SW 1271 (cell line): ENCODE measurements at regions not wholly inside any gene's neighbourhood (a gene's known extent, or its start where the extent isn't known, plus 50 kb on each side); places are given as distances from the start of the nearest gene placed in this dataset.
"Not testable (repeated sequence)": the region's sequence is repeated elsewhere in the genome, so short reads cannot be mapped to it uniquely, and the experiment has no call there.

Source experiments
- DNase-seq, 2 experiments: peaks; one replicate each; lab custom pipeline; 2025; lab: John Stamatoyannopoulos, UW

GRCh38 chr11:25319127-25319526, 822.3 kb downstream of the LUZP2 start:
- no peak for DNase-seq

- DNase-seq = no peak
These were observed 830.8 kb downstream of the LUZP2 start for GRCh38 chr11:25327656-25328055.

- no peak for DNase-seq
These were observed 842.4 kb downstream of the LUZP2 start for GRCh38 chr11:25339281-25339680.

GRCh38 chr11:25349537-25349936, 852.7 kb downstream of the LUZP2 start:
- DNase-seq = no peak

GRCh38 chr11:25350899-25351803, 854.3 kb downstream of the LUZP2 start:
- DNase-seq = no peak

- DNase-seq = no peak
These were observed 860.3 kb downstream of the LUZP2 start for GRCh38 chr11:25357133-25357532.

- DNase-seq = no peak
These were observed 880.6 kb downstream of the LUZP2 start for GRCh38 chr11:25377466-25377865.

GRCh38 chr11:25396847-25397246, 900.0 kb downstream of the LUZP2 start:
- DNase-seq = no peak

- no peak for DNase-seq
These were observed 911.3 kb downstream of the LUZP2 start for GRCh38 chr11:25408146-25408545.

- DNase-seq = no peak
These were observed 916.1 kb upstream of the ANO3 start for GRCh38 chr11:25415793-25416192.

GRCh38 chr11:25423436-25424199, 908.3 kb upstream of the ANO3 start:
- DNase-seq = no peak

GRCh38 chr11:25432376-25432775, 899.6 kb upstream of the ANO3 start:
- no peak for DNase-seq

GRCh38 chr11:25435197-25435596, 896.7 kb upstream of the ANO3 start:
- no peak for DNase-seq

- DNase-seq = no peak
These were observed 895.6 kb upstream of the ANO3 start for GRCh38 chr11:25436326-25436725.

- DNase-seq = no peak
These were observed 890.5 kb upstream of the ANO3 start for GRCh38 chr11:25441421-25441820.

- no peak for DNase-seq
These were observed 882.8 kb upstream of the ANO3 start for GRCh38 chr11:25449091-25449490.

GRCh38 chr11:25453471-25453870, 878.5 kb upstream of the ANO3 start:
- no peak for DNase-seq

- no peak for DNase-seq
These were observed 875.7 kb upstream of the ANO3 start for GRCh38 chr11:25456211-25456610.

- DNase-seq = no peak
These were observed 847.9 kb upstream of the ANO3 start for GRCh38 chr11:25483915-25484635.

- DNase-seq = no peak
These were observed 846.6 kb upstream of the ANO3 start for GRCh38 chr11:25485315-25485714.

GRCh38 chr11:25486338-25486737, 845.6 kb upstream of the ANO3 start:
- not testable (repeated sequence) for DNase-seq

- not testable (repeated sequence) for DNase-seq
These were observed 843.8 kb upstream of the ANO3 start for GRCh38 chr11:25488176-25488575.
